Mesothelial cell of epicardium (in vitro differentiated cells): ENCODE measurements at regions not wholly inside any gene's neighbourhood (a gene's known extent, or its start where the extent isn't known, plus 50 kb on each side); places are given as distances from the start of the nearest gene placed in this dataset.

Experiments
- DNase-seq, 2 experiments: peaks; one replicate each; pipeline ENCODE4 v3.0.0; 2021; ENCODE audit warnings: low spot score in 2 of 2; ENCODE audit not compliant: unreplicated experiment in 2 of 2
- H3K27ac Mint-ChIP-seq: 2 replicates; pipeline ENCODE4 v1.8.0; 2021; ENCODE audit warnings: mixed read lengths
- H3K27me3 Mint-ChIP-seq: 2 replicates; pipeline ENCODE4 v1.8.0; 2021; ENCODE audit warnings: low read depth, mixed read lengths
- H3K36me3 Mint-ChIP-seq: 2 replicates; pipeline ENCODE4 v1.8.0; 2021; ENCODE audit warnings: mixed read lengths
- H3K4me1 Mint-ChIP-seq: 2 replicates; pipeline ENCODE4 v1.8.0; 2021; ENCODE audit warnings: mixed read lengths
- H3K4me3 Mint-ChIP-seq: 2 replicates; pipeline ENCODE4 v1.8.0; 2021; ENCODE audit warnings: mild to moderate bottlenecking, moderate library complexity, mixed read lengths
- H3K9me3 Mint-ChIP-seq: 2 replicates; pipeline ENCODE4 v1.8.0; 2021; ENCODE audit warnings: mixed read lengths
- CTCF ChIP-seq: fragments of 200-600 bp; sonication (generic); IDR thresholded peaks from one replicate; pipeline ENCODE4 v1.5.0; 2021; ENCODE audit warnings: antibody characterized with exemption; ENCODE audit not compliant: unreplicated experiment

- no peak overlapping the region for H3K27ac Mint-ChIP-seq
- H3K36me3 Mint-ChIP-seq = no peaks in the 10 kb centered on the region
- TF ChIP-seq CTCF = no peak
- peaks cover 5% of the 10 kb centered on the region for H3K9me3 Mint-ChIP-seq
- H3K4me1 Mint-ChIP-seq = peaks cover 5% of the 10 kb centered on the region
- H3K27me3 Mint-ChIP-seq = no peaks in the 10 kb centered on the region
- no peak for DNase-seq
- H3K4me3 Mint-ChIP-seq = no peak overlapping the region
Observed at GRCh38 chr1:80363689-80364475, 1357.4 kb upstream of the ADGRL4 start.

- DNase-seq = no peak
- H3K9me3 Mint-ChIP-seq = no peaks in the 10 kb centered on the region
- no peaks in the 10 kb centered on the region for H3K36me3 Mint-ChIP-seq
Observed at GRCh38 chr1:80359666-80360065, 1353.1 kb upstream of the ADGRL4 start.

GRCh38 chr1:80349218-80349617 lies 1342.7 kb upstream of the ADGRL4 start:
- H3K27ac Mint-ChIP-seq = no peak overlapping the region
- H3K36me3 Mint-ChIP-seq = no peaks in the 10 kb centered on the region
- peaks cover 1% of the 10 kb centered on the region for H3K4me1 Mint-ChIP-seq
- no peak for DNase-seq
- no peak for TF ChIP-seq CTCF
- no peak overlapping the region for H3K4me3 Mint-ChIP-seq
- no peaks in the 10 kb centered on the region for H3K9me3 Mint-ChIP-seq
- no peaks in the 10 kb centered on the region for H3K27me3 Mint-ChIP-seq

More at GRCh38 chr1:80359666-80360065, 1353.1 kb upstream of the ADGRL4 start:
- no peak for TF ChIP-seq CTCF
- Mint-ChIP-seq H3K27me3 (no peaks in the 10 kb centered on the region), H3K27ac (no peak overlapping the region), H3K4me3 (no peak overlapping the region), H3K4me1 (no peaks in the 10 kb centered on the region)

- H3K27me3 Mint-ChIP-seq = no peaks in the 10 kb centered on the region
- no peak for DNase-seq
- H3K27ac Mint-ChIP-seq = no peak overlapping the region
- peaks cover 7% of the 10 kb centered on the region for H3K36me3 Mint-ChIP-seq
- H3K4me3 Mint-ChIP-seq = no peak overlapping the region
- H3K4me1 Mint-ChIP-seq = peaks cover 4% of the 10 kb centered on the region
- TF ChIP-seq CTCF = no peak
- H3K9me3 Mint-ChIP-seq = peaks cover 26% of the 10 kb centered on the region
Observed at GRCh38 chr1:80341021-80341420, 1334.5 kb upstream of the ADGRL4 start.

- H3K9me3 Mint-ChIP-seq = no peaks in the 10 kb centered on the region
- H3K36me3 Mint-ChIP-seq = no peaks in the 10 kb centered on the region
- H3K4me3 Mint-ChIP-seq = no peak overlapping the region
- peaks cover 4% of the 10 kb centered on the region for H3K4me1 Mint-ChIP-seq
- no peak overlapping the region for H3K27ac Mint-ChIP-seq
- no peak for DNase-seq
- TF ChIP-seq CTCF = no peak
- H3K27me3 Mint-ChIP-seq = no peaks in the 10 kb centered on the region
Observed at GRCh38 chr1:80318108-80318507, 1311.6 kb upstream of the ADGRL4 start.
